IPS-11a (cell line): ENCODE measurements at regions not wholly inside any gene's neighbourhood (a gene's known extent, or its start where the extent isn't known, plus 50 kb on each side); places are given as distances from the start of the nearest gene placed in this dataset.
"Not testable (repeated sequence)": the region's sequence is repeated elsewhere in the genome, so short reads cannot be mapped to it uniquely, and the experiment has no call there.

Experiments used
- H3K4me3 ChIP-seq: one replicate; pipeline ENCODE4 v1.5.1; 2013; ENCODE audit warnings: low read depth, low read length, control low read depth

GRCh38 chr18:34521040-34521439, 189.1 kb upstream of the DTNA start:
- H3K4me3 ChIP-seq = no peak overlapping the region

GRCh38 chr18:34522603-34523002, 187.5 kb upstream of the DTNA start:
- H3K4me3 ChIP-seq = no peak overlapping the region

GRCh38 chr18:34525244-34525643, 184.9 kb upstream of the DTNA start:
- no peak overlapping the region for H3K4me3 ChIP-seq

GRCh38 chr18:34528177-34528576, 181.9 kb upstream of the DTNA start:
- no peak overlapping the region for H3K4me3 ChIP-seq

- H3K4me3 ChIP-seq = no peak overlapping the region
Measured at GRCh38 chr18:34529358-34530335, 180.5 kb upstream of the DTNA start.

GRCh38 chr18:34531110-34531509, 179.0 kb upstream of the DTNA start:
- no peak overlapping the region for H3K4me3 ChIP-seq

GRCh38 chr18:34534642-34535041, 175.5 kb upstream of the DTNA start:
- not testable (repeated sequence) for H3K4me3 ChIP-seq

- no peak overlapping the region for H3K4me3 ChIP-seq
Measured at GRCh38 chr18:34540897-34541296, 169.2 kb upstream of the DTNA start.

GRCh38 chr18:34542625-34543024, 167.5 kb upstream of the DTNA start:
- no peak overlapping the region for H3K4me3 ChIP-seq

GRCh38 chr18:34543356-34543755, 166.7 kb upstream of the DTNA start:
- H3K4me3 ChIP-seq = no peak overlapping the region

- no peak overlapping the region for H3K4me3 ChIP-seq
Measured at GRCh38 chr18:34543945-34544344, 166.2 kb upstream of the DTNA start.

GRCh38 chr18:34544930-34545329, 165.2 kb upstream of the DTNA start:
- H3K4me3 ChIP-seq = no peak overlapping the region

- H3K4me3 ChIP-seq = no peak overlapping the region
Measured at GRCh38 chr18:34548120-34548972, 161.8 kb upstream of the DTNA start.

GRCh38 chr18:34548973-34549294, 161.2 kb upstream of the DTNA start:
- H3K4me3 ChIP-seq = no peak overlapping the region

GRCh38 chr18:34549367-34549766, 160.7 kb upstream of the DTNA start:
- no peak overlapping the region for H3K4me3 ChIP-seq

- H3K4me3 ChIP-seq = no peak overlapping the region
Measured at GRCh38 chr18:34550156-34550555, 159.9 kb upstream of the DTNA start.

- no peak overlapping the region for H3K4me3 ChIP-seq
Measured at GRCh38 chr18:34550902-34551301, 159.2 kb upstream of the DTNA start.

GRCh38 chr18:34551824-34552223, 158.3 kb upstream of the DTNA start:
- no peak overlapping the region for H3K4me3 ChIP-seq

- H3K4me3 ChIP-seq = no peak overlapping the region
Measured at GRCh38 chr18:34562252-34562870, 147.7 kb upstream of the DTNA start.

GRCh38 chr18:34567857-34568256, 142.2 kb upstream of the DTNA start:
- H3K4me3 ChIP-seq = no peak overlapping the region

GRCh38 chr18:34576622-34577021, 133.5 kb upstream of the DTNA start:
- no peak overlapping the region for H3K4me3 ChIP-seq
